Panc1 (cell line): ENCODE measurements at regions not wholly inside any gene's neighbourhood (a gene's known extent, or its start where the extent isn't known, plus 50 kb on each side); places are given as distances from the start of the nearest gene placed in this dataset.

ENCODE experiments used
- CTCF ChIP-seq: fragments of 450-650 bp; IDR thresholded peaks from 2 replicates; pipeline ENCODE4 v1.5.1; 2017; ENCODE audit warnings: mild to moderate bottlenecking
- POLR2AphosphoS5 ChIP-seq: IDR thresholded peaks from 2 replicates; pipeline ENCODE4 v1.6.1; 2012; ENCODE audit warnings: mild to moderate bottlenecking, low read depth, low read length, moderate library complexity
- REST ChIP-seq, 2 experiments: IDR thresholded peaks; 2 replicates each; pipeline ENCODE4 v1.6.1; 2011 to 2012; ENCODE audit warnings: low read depth in 2 of 2, control low read depth in 1 of 2, low read length in 1 of 2, mild to moderate bottlenecking in 1 of 2, moderate library complexity in 1 of 2; ENCODE audit not compliant: insufficient read depth in 1 of 2
- SIN3A ChIP-seq: IDR thresholded peaks from 2 replicates; pipeline ENCODE4 v1.6.1; 2012; ENCODE audit warnings: low read depth, mild to moderate bottlenecking, low read length, moderate library complexity, borderline replicate concordance; ENCODE audit not compliant: insufficient read depth
- TCF7L2 ChIP-seq: IDR thresholded peaks from 2 replicates; pipeline ENCODE4 v1.6.1; 2011; ENCODE audit warnings: mild to moderate bottlenecking, low read depth, low read length, inconsistent platforms

- TF ChIP-seq CTCF (no peak), POLR2AphosphoS5 (no peak), SIN3A (no peak), REST (IDR thresholded peaks at IDR 0.05; ENCODE audit: insufficient read depth in 1 of 2, low read depth in 2 of 2, low read length in 1 of 2) (no peak), TCF7L2 (no peak)
These were observed 1324.7 kb downstream of the GATA3 start for GRCh38 chr10:9379183-9379582.
